NAMALWA (cell line): ENCODE measurements at regions not wholly inside any gene's neighbourhood (a gene's known extent, or its start where the extent isn't known, plus 50 kb on each side); places are given as distances from the start of the nearest gene placed in this dataset.
"Not testable (repeated sequence)": the region's sequence is repeated elsewhere in the genome, so short reads cannot be mapped to it uniquely, and the experiment has no call there.

ENCODE experiments used
- DNase-seq: peaks from one replicate; pipeline ENCODE4 v3.0.0-alpha.2; 2015; ENCODE audit warnings: low spot score

- peak; percentile 79 for DNase-seq
These were observed 119.5 kb downstream of the IGLL1 start for GRCh38 chr22:23460517-23461031.

GRCh38 chr22:23459645-23460516 is 120.2 kb downstream of the IGLL1 start:
- not testable (repeated sequence) for DNase-seq

DNA sequence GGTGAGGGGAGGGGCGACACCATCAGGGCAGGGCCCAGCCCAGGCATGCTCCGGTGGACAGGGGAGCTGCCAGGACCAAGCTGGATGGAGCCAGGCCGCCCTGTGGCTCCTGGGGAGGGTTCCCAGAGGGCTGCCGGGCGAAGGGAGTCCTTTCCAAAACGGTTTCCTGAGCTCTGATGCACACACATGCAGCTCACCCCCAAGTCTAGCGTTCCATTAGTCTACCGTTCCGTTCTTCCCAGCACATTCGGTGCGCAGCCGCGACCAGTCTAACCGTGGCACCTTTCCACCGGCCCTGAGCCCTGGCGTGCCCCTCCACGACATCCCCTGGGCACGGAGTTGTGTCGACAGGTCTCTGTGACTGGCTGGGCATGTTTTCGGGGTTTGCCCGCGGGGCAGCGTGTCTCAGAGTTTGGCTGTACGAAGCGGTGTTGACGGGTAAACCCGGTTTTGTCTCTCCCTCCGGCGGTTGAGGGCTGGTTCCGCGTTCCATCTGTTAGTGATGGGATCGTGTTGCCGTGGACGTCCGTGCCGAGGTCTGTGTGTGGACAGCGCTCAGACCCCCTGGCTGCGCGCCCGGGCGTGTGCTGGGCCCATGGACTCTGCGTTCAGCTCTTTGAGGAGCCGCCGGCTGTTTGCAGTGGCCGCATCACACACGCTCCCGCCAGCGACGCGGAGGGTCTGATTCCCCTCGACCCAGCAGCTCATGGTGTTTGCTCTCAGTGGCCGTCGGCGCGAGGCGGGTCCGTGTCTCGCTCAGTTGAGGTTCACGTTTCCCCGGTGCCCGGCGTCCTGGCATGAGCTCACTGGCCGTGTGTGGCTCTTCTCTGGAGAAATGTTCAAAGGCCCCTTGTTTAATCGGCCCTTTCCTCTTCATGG is 121.2 kb downstream of the IGLL1 start:
- no peak for DNase-seq

DNA sequence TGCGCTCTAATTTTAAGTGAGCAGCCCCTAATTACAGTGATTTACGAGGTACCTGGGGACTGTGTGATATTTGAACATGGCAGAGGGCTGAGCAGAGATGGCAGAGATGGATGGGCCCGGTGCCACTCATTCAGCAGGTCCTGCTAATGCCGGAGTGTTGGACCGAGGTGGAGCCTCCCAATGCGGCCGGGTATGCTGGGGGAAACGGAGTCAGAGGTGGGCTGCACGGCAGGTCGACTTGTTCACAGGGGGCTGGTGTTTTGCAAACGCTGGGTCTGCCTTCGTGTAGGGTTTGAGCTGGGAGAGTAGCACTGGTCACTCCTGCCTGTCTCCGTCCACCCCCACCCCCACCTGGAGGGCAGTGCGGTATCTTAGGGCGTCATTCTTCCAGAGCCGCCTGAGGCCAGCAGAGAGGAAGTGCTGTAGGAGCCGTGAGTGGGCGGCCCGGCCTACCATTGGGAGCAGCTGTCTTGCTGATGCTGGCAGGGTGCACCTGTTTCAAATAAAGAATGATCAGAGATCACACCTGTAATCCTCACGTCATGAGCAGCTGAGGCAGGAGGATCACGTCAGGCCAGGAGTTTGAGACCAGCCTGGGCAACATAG is 122.6 kb downstream of the IGLL1 start:
- DNase-seq: peak; percentile 14

DNA sequence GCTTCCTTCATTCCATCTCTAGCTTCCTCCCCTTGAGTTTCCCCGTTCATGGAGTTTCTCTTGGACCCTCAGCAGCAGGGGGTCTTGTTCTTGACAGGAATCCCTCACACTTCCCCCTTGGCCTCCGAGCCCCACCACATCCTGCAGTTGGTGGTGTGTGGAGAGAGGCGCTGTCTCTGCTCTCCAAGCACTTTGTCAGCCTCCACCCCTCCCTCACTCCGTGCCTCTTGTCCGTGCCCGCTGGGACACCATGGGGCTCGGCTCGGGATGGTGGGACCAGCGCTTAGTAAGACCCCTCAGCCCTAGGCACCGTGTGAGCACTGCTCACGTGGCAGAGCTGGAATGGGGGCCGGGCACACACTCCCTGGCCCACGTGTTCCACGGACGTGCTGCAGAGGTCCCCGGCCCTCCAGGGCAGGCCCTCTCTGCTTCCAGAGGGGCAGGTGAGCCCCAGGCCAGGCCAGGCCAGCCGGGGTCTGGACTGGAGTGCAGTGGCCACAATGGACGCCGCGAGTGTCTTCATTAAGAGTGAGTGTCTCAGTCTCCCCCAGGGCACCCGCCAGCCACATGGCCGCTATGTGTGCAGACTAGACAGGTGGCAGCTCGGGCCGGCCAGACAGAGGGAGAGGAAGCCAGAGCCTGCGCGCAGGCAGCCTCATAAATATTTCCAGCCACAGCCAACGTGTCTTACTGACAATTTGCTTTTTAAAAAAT is 123.3 kb downstream of the IGLL1 start:
- DNase-seq: not testable (repeated sequence)

DNA sequence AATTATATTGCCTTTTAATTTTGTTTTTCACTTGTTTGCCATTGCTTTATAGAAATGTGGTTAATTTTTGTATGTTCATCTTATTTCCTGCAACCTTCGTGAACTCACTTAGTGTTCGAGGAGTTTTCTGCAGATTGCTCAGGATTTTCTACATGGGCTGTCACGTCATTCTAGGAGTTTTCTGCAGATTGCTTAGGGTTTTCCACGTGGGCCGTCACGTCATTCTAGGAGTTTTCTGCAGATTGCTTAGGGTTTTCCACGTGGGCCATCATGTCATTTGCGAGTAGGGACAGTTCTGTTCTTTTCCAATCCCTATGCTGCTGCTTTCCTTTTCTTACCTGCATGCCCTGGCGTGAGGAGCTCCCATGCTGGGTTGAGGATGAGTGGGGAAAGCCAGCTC is 125.7 kb downstream of the IGLL1 start:
- DNase-seq: not testable (repeated sequence)

- DNase-seq: no peak
These were observed 126.8 kb downstream of the IGLL1 start for GRCh38 chr22:23453277-23453676.

DNA sequence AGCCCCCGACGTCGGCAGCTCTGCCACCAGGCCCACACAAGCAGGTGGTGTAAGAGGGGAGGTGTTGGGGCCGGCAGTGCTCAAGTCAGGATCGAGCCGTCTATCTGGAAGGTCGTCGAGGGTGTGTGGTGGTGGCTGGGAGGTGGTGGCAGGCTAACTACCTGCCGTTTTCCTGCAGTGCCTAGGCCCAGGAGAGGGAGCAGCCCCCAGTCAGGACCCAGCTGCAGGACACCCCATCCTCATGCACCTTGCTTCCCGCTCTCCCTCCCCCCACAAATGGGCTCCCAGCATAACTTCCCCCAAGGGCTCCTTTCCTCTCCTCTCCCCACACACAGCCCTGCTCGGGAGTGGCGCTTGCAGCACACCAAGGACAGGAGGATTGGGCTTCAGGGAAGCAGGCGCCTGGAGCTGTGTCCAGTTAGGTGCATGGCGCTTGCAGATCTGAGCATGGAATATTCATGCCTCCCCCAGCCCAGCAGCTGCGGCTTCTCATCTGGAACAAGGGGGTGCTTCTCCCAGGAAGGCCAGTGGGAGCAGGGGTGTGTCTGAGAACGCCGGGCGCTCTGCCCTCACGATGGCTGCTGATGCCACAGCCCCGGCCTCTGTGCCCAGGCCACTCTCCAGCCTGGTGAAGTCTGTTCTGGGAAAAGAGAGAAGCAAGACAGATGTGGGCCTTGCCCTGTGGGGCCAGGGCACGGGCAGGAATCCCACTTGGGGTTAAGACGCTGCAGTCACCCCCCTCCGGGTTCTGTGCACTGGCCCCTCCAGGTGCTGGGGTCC is 127.7 kb downstream of the IGLL1 start:
- no peak for DNase-seq

DNA sequence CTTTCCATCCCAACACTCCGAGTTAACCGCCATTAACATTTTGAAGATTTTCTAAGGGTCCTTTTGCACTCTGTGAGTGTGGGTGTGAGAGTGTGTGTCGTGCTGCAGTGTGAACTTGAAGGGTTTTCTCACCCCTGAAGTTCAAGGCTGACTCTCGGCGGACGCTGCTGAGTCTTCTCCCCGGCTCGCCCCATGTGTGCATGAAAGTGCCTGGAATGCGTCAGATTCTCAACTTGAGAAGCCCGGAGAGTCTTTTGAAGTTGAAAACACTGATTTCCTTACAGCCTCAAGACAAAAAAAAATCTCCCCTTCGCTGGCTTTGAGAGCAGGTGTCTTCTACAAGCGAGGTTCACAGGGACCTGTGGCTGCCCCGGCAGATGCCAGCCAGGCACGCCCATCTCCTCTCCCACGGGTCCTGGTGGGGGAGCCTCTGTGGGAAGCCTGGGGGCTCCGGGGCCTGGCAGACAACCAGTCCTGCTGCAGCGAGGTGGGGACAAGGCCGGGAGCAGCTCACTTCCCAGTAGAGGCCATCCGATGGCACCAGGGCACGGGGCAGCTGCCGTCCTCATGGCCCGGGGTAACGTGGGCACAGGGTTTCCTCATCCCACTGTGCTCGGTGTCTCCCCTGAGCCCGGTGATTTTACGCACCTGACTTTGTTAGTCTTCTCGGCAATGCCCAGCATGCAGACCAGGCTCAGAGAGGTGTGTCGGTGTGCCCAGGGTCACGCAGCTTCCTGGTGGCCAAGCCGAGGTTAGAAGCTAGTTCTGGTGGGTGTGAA is 128.4 kb downstream of the IGLL1 start:
- DNase-seq: not testable (repeated sequence)

GRCh38 chr22:23450821-23451220 is 129.3 kb downstream of the IGLL1 start:
- not testable (repeated sequence) for DNase-seq

DNA sequence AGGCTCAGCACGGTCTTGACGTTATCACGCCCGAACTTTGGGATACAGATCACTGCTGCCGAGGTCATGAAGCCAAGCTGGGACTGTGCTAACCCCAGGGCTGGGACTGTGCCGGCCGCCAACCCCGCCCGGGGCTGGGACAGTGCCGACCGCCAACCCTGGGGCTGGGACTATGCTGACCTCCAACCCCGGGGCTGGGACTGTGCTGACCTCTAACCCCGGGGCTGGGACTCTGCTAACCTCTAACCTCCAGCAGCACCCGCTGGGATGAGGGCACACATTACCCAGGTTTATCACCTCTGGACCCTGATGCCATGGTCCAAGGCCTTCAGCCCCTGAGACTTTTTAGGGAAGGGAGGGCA is 129.7 kb downstream of the IGLL1 start:
- DNase-seq: no peak

- not testable (repeated sequence) for DNase-seq
These were observed 130.2 kb downstream of the IGLL1 start for GRCh38 chr22:23449748-23450433.

GRCh38 chr22:23448499-23449288 is 131.4 kb downstream of the IGLL1 start:
- DNase-seq: not testable (repeated sequence)

DNA sequence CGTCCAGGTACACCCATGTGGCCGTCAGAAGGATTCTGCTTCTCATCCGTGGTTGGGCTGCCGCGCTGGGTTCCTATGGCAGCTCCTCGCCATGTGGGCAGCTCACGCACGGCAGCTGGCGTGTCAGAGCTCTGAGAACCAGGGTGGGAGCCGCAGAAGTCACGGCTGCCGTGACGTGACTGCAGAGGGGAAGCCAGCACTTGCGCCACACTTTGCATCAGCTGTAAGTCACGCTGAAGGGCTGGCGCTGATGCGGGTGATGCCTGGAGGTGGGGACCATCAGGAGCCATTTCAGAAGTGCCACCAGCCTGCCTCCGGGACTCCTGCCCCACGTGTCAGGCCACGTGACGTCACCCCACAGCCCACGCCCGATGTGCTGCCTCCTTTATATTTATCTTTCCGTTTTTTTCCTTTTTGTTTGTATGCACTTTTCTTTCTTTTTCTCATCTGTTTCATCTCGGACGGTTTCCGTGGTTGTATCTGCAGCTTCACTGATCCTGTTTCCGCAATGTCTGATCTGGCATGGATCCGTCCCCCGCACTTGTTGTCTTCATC is 133.2 kb downstream of the IGLL1 start:
- DNase-seq: no peak

DNA sequence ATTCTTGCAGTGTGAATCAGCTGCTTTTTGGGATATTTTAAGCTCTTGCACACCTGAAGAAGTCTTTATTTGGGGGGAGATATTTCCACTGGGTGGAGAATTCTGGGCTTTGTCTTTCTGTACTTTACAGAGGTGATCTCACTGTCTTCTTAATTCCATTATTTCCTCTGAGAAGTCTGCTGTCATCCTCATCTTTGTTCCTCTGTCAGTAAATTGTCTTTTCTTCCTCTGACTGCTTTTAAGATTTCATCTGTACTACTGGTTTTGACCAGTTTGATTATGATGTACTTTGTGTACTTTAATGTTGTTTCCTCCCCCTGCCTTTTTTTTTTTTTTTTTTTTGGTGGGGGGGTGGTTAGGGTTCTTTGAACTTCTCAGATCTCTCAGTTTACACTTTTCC is 133.9 kb downstream of the IGLL1 start:
- not testable (repeated sequence) for DNase-seq

DNA sequence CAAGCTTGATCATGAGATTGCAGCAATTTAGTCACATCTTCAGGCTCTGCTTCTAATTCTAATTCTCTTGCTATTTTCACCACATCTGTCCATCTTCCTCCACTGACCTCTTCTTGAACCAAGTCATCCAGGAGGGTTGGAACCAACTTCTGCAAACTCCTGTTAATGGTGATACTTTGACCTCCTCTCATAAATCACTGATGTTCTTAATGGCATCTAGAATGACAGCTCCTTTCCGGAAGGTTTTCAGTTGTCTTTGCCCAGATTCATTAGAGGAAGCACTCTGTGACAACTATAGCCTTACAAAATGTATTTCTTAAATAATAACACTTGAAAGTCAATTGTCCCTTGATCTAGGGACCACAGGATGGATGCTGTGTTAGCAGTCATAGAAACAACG is 136.2 kb downstream of the IGLL1 start:
- DNase-seq: not testable (repeated sequence)

GRCh38 chr22:23439581-23439980 is 140.5 kb downstream of the IGLL1 start:
- not testable (repeated sequence) for DNase-seq

- DNase-seq: no peak
These were observed 141.9 kb downstream of the IGLL1 start for GRCh38 chr22:23438216-23438615.
